ENCODE measurements at regions not wholly inside any gene's neighbourhood (a gene's known extent, or its start where the extent isn't known, plus 50 kb on each side); places are given as distances from the start of the nearest gene placed in this dataset.

- WGBS, 2 experiments (ENCODE audit: extremely low coverage in 2 of 2, insufficient read length in 1 of 2) = 100% methylated on average over 1 of the region's 1 CpG; no CpG with 5 or more reads in 1 of the 2 experiments
- intact Hi-C loops (cut with micrococcal nuclease) = no loop called here
- no peak overlapping the region for H2BK5ac ChIP-seq (ENCODE audit: low read depth, low read length, poor library complexity, severe bottlenecking)
- H3K27me3 ChIP-seq (ENCODE audit: control insufficient read depth, insufficient read depth, low read length) = no peaks in the 10 kb centered on the region; the same call in 1 of the 2 replicates
- H3K14ac ChIP-seq (replicated peaks; ENCODE audit: low read depth, low read length) = no peak overlapping the region
- dilution Hi-C loops (cut with HindIII; ENCODE audit: low sequenced_read_pairs, unreplicated experiment) = no loop called here
- H2BK20ac ChIP-seq (ENCODE audit: low read depth, low read length) = no peak overlapping the region
- no peak overlapping the region for H3K56ac ChIP-seq (ENCODE audit: extremely low read depth, insufficient read depth, low read length)
- no TSS peak for BruUV-seq (replicated peaks)
- no peak overlapping the region for H3K4me3 ChIP-seq (ENCODE audit: insufficient read depth, low read depth, low read length)
- H2AK5ac ChIP-seq (ENCODE audit: low read depth, low read length) = 0 out of 2 replicates have a peak overlapping the region, but pooled peaks have one; percentile 27
- peak; percentile 34 for DNase-seq
- H3K27ac ChIP-seq (ENCODE audit: insufficient read depth, low read length) = no peak overlapping the region
- H4K8ac ChIP-seq (ENCODE audit: low read depth in 2 of 2, low read length in 2 of 2) = no peak overlapping the region
- CTCF ChIA-PET = interaction anchor here (0.6 kb wide), 1 partner anchor 29 kb away, joined by 3 read pairs; no protein-coding TSS in a partner anchor
- H3K9ac ChIP-seq (ENCODE audit: low read depth, low read length) = no peak overlapping the region
- no peak overlapping the region for H4K5ac ChIP-seq (ENCODE audit: low read depth, low read length)
- POLR2A ChIA-PET (ENCODE audit: unreplicated experiment) = no interaction called here
- H3K4me1 ChIP-seq (ENCODE audit: control insufficient read depth, insufficient read depth, low read length) = peaks cover 6% of the 10 kb centered on the region
- peaks cover 4% of the 10 kb centered on the region for H3K9me1 ChIP-seq (ENCODE audit: insufficient read depth, low read length)
- H3K4me2 ChIP-seq (ENCODE audit: low read depth, low read length) = no peak overlapping the region
- no peaks in the 10 kb centered on the region for H3K36me3 ChIP-seq (ENCODE audit: control insufficient read depth, insufficient read depth, low read length)
- no peak overlapping the region for H2AFZ ChIP-seq (replicated peaks; ENCODE audit: low read length, poor library complexity)
- peak overlapping the region; percentile 20; the same call in 1 of the 2 replicates for H3K18ac ChIP-seq (ENCODE audit: low read depth, low read length)
- TF ChIP-seq POLR2A (IDR thresholded peaks at IDR 0.05; ENCODE audit: low read depth, low read length) = no peak
- no peak for TF ChIP-seq MXI1 (IDR thresholded peaks at IDR 0.05; ENCODE audit: borderline replicate concordance, low read depth, low read length)
- H3K4ac ChIP-seq (ENCODE audit: low read depth, low read length) = no peak overlapping the region
- H2BK120ac ChIP-seq (ENCODE audit: low read depth, low read length) = no peak overlapping the region
- ATAC-seq (ENCODE audit: low read depth) = no peak
- in situ Hi-C loops (cut with MboI; ENCODE audit: low sequenced_read_pairs) = no loop called here
- no peaks in the 10 kb centered on the region for H3K9me3 ChIP-seq (ENCODE audit: control insufficient read depth, insufficient read depth, low read length)
- 0 out of 2 replicates have a peak overlapping the region, but pooled peaks have one; percentile 2 for H4K91ac ChIP-seq (ENCODE audit: insufficient read depth, low read depth, low read length)
- no peaks in the 10 kb centered on the region for H3K79me1 ChIP-seq (ENCODE audit: low read depth in 1 of 2, low read length in 2 of 2)
- H3K23ac ChIP-seq (ENCODE audit: low read depth, low read length) = no peak overlapping the region
- H2AK9ac ChIP-seq (replicated peaks; ENCODE audit: low read depth, low read length, poor library complexity) = no peak overlapping the region
- H4K20me1 ChIP-seq (ENCODE audit: insufficient read depth, low read length) = no peaks in the 10 kb centered on the region
- H2BK15ac ChIP-seq (ENCODE audit: low read depth, low read length) = no peak overlapping the region
These were observed 205.1 kb upstream of the RGMB start for GRCh38 chr5:98568336-98568735.
